ENCODE measurements at regions not wholly inside any gene's neighbourhood (a gene's known extent, or its start where the extent isn't known, plus 50 kb on each side); places are given as distances from the start of the nearest gene placed in this dataset.

- no peaks in the 10 kb centered on the region for H3K27me3 ChIP-seq (ENCODE audit: control insufficient read depth in 2 of 2, insufficient read depth in 2 of 2, low read length in 2 of 2)
- TF ChIP-seq POLR2AphosphoS5 (IDR thresholded peaks at IDR 0.05; ENCODE audit: insufficient read depth, low read depth, low read length) (no peak), MAX (IDR thresholded peaks at IDR 0.05; ENCODE audit: insufficient read depth, insufficient read length) (no peak), GATA2 (IDR thresholded peaks at IDR 0.05; ENCODE audit: insufficient read depth, insufficient read length, low read depth, low read length) (no peak), FOS (IDR thresholded peaks at IDR 0.05; ENCODE audit: borderline replicate concordance, insufficient read depth, low read length) (no peak), CTCF (IDR thresholded peaks at IDR 0.05; ENCODE audit: extremely low read depth in 1 of 2, insufficient read depth in 1 of 2, low read depth in 1 of 2, low read length in 2 of 2) (no peak), EZH2 (IDR thresholded peaks at IDR 0.05; ENCODE audit: borderline replicate concordance, low read depth, low read length, severe bottlenecking) (no peak), POLR2A (IDR thresholded peaks at IDR 0.05; ENCODE audit: low read depth, low read length) (no peak), JUN (IDR thresholded peaks at IDR 0.05; ENCODE audit: borderline replicate concordance, insufficient read depth, insufficient read length, low read depth) (no peak), MYC (IDR thresholded peaks at IDR 0.05; ENCODE audit: low read depth, low read length) (no peak)
- H3K27ac ChIP-seq (ENCODE audit: insufficient read depth, low read depth, low read length): no peak overlapping the region
- peaks cover 14% of the 10 kb centered on the region for H3K4me1 ChIP-seq (ENCODE audit: control insufficient read depth, extremely low read depth, insufficient read depth, low read length)
- no peaks in the 10 kb centered on the region for H3K79me2 ChIP-seq (ENCODE audit: control insufficient read depth, insufficient read depth, low read length)
- no peak overlapping the region for H3K4me3 ChIP-seq (replicated peaks in 1 of 3; ENCODE audit: insufficient read depth in 1 of 3, low read depth in 1 of 3, low read length in 3 of 3)
- dilution Hi-C loops (cut with MboI; ENCODE audit: extremely low pct_ligation_motif_present, low sequenced_read_pairs) (no loop called here), intact Hi-C loops (cut with micrococcal nuclease) (loop anchor here (5.0 to 10.0 kb wide), 2 partner anchors 167 to 1109 kb away; no protein-coding TSS in a partner anchor)
- no peaks in the 10 kb centered on the region for H3K9me3 ChIP-seq (replicated peaks; ENCODE audit: control insufficient read depth, insufficient read depth, low read length)
- no peak overlapping the region for H2AFZ ChIP-seq (ENCODE audit: low read depth, low read length)
- no peak overlapping the region for H3K9ac ChIP-seq (replicated peaks; ENCODE audit: extremely low read depth, insufficient read depth, low read length)
- ChIA-PET CTCF (no interaction called here), POLR2A (no interaction called here)
- no peaks in the 10 kb centered on the region for H3K9me1 ChIP-seq (replicated peaks; ENCODE audit: control insufficient read depth, extremely low read depth, insufficient read depth, low read length)
- H4K20me1 ChIP-seq (replicated peaks; ENCODE audit: control insufficient read depth, extremely low read depth, insufficient read depth, low read length): no peaks in the 10 kb centered on the region
- FAIRE-seq (no peak), DNase-seq (ENCODE audit: low read depth, low spot score) (no peak)
- H3K4me2 ChIP-seq (ENCODE audit: insufficient read depth, low read length): no peak overlapping the region
- no TSS peak for BruUV-seq (replicated peaks)
- H3K36me3 ChIP-seq (ENCODE audit: control insufficient read depth in 2 of 2, extremely low read depth in 1 of 2, insufficient read depth in 2 of 2, low read length in 2 of 2): no peaks in the 10 kb centered on the region
Observed at GRCh38 chrX:27893871-27894270, 86.1 kb downstream of the MAGEB10 start.
